H1 (cell line): ENCODE measurements at regions not wholly inside any gene's neighbourhood (a gene's known extent, or its start where the extent isn't known, plus 50 kb on each side); places are given as distances from the start of the nearest gene placed in this dataset.

Experiments
- CTCF ChIA-PET: fragments of 300-600 bp; sonication (Branson Sonifier 250); formaldehyde crosslinking; loops from one replicate; lab custom pipeline; 2021; ENCODE audit not compliant: partially characterized antibody; lab: Charles Lee
- POLR2A ChIA-PET: fragments of 300-600 bp; sonication (Branson Sonifier 250); formaldehyde crosslinking; loops from one replicate; lab custom pipeline; 2021; ENCODE audit warnings: inconsistent platforms; ENCODE audit not compliant: partially characterized antibody; lab: Charles Lee
- DNase-seq, 2 experiments: peaks; one replicate each; pipeline versions ENCODE4 v3.0.0 to v3.0.0-alpha.2; 2010 to 2022; ENCODE audit warnings: low spot score in 2 of 2, low read depth in 1 of 2, mixed read lengths in 1 of 2
- FAIRE-seq: peaks from 2 replicates; lab custom pipeline; 2011; peaks lifted over from hg19 to GRCh38; lab: Jason Lieb, UNC
- H2AFZ ChIP-seq: 2 replicates; pipeline ENCODE4 v1.8.1; 2012; ENCODE audit warnings: low read length, inconsistent platforms
- H2AK5ac ChIP-seq: 2 replicates; pipeline ENCODE4 v1.6.1; 2013; ENCODE audit warnings: low read depth, low read length
- H2BK120ac ChIP-seq: replicated peaks from 2 replicates; pipeline ENCODE3; 2013; ENCODE audit warnings: low read depth, low read length, inconsistent platforms
- H2BK12ac ChIP-seq: 2 replicates; pipeline ENCODE4 v1.6.1; 2013; ENCODE audit warnings: low read depth, low read length
- H2BK15ac ChIP-seq: 2 replicates; pipeline ENCODE4 v1.6.1; 2013; ENCODE audit warnings: low read length
- H2BK20ac ChIP-seq: 2 replicates; pipeline ENCODE4 v1.6.1; 2013; ENCODE audit warnings: low read length
- H2BK5ac ChIP-seq: 2 replicates; pipeline ENCODE4 v1.6.1; 2013; ENCODE audit warnings: low read depth, low read length
- H3K14ac ChIP-seq: 2 replicates; pipeline ENCODE4 v1.6.1; 2013; ENCODE audit warnings: inconsistent platforms; ENCODE audit not compliant: insufficient read length
- H3K18ac ChIP-seq: 2 replicates; pipeline ENCODE4 v1.6.1; 2013; ENCODE audit warnings: low read length; ENCODE audit errors: extremely low read depth
- H3K23ac ChIP-seq: 2 replicates; pipeline ENCODE4 v1.6.1; 2013; ENCODE audit warnings: inconsistent platforms; ENCODE audit not compliant: insufficient read length
- H3K23me2 ChIP-seq: 2 replicates; pipeline ENCODE4 v1.6.1; 2013; ENCODE audit warnings: low read depth, low read length
- H3K27ac ChIP-seq: 2 replicates; pipeline ENCODE4 v1.6.1; 2011; ENCODE audit warnings: low read depth, low read length, inconsistent platforms
- H3K27me3 ChIP-seq, 4 experiments: replicated peaks in 1 of 4; 1 replicate in 1 of 4; 2 replicates in 3 of 4; pipeline versions ENCODE4 v1.6.1 to v1.8.1; 2011 to 2013; ENCODE audit warnings: low read length in 3 of 4, mild to moderate bottlenecking in 3 of 4, inconsistent platforms in 2 of 4, mixed read lengths in 2 of 4, moderate library complexity in 1 of 4; ENCODE audit not compliant: control insufficient read depth in 3 of 4, insufficient read depth in 3 of 4; ENCODE audit errors: extremely low read depth in 1 of 4
- H3K36me3 ChIP-seq, 4 experiments: 2 replicates each; pipeline versions ENCODE4 v1.6.1 to v1.8.1; 2011 to 2013; ENCODE audit warnings: mild to moderate bottlenecking in 4 of 4, low read length in 3 of 4, moderate library complexity in 2 of 4, control low read depth in 1 of 4, inconsistent platforms in 1 of 4; ENCODE audit not compliant: insufficient read depth in 4 of 4, control insufficient read depth in 2 of 4
- H3K4ac ChIP-seq: replicated peaks from 2 replicates; pipeline ENCODE3; 2013; ENCODE audit warnings: low read length, low read depth, mixed read lengths, inconsistent platforms; ENCODE audit not compliant: insufficient read length
- H3K4me1 ChIP-seq, 4 experiments: replicated peaks in 1 of 4; 1 replicate in 1 of 4; 2 replicates in 3 of 4; pipeline versions ENCODE4 v1.6.1 to v1.8.1; 2011 to 2013; ENCODE audit warnings: low read length in 3 of 4, inconsistent platforms in 2 of 4, mixed read lengths in 1 of 4; ENCODE audit not compliant: insufficient read depth in 4 of 4, control insufficient read depth in 3 of 4
- H3K4me2 ChIP-seq, 2 experiments: 2 replicates each; pipeline versions ENCODE4 v1.6.1 to v1.8.1; 2011 to 2013; ENCODE audit warnings: low read depth in 2 of 2, low read length in 2 of 2, control low read depth in 1 of 2, inconsistent platforms in 1 of 2, mild to moderate bottlenecking in 1 of 2; ENCODE audit not compliant: insufficient read depth in 1 of 2
- H3K4me3 ChIP-seq, 4 experiments: fragments of 200-600, 300-600 bp in 1 of 4; sonication (generic), shearing (Covaris generic), sonication (Bioruptor Twin) in 1 of 4; 2 replicates each; pipeline versions ENCODE4 v1.5.1 to v1.8.1; 2011 to 2016; ENCODE audit warnings: low read length in 4 of 4, low read depth in 3 of 4, control low read depth in 2 of 4, inconsistent platforms in 2 of 4, mild to moderate bottlenecking in 2 of 4, mixed read lengths in 1 of 4, moderate library complexity in 1 of 4; ENCODE audit not compliant: insufficient read depth in 2 of 4; ENCODE audit errors: extremely low read depth in 1 of 4
- H3K56ac ChIP-seq: replicated peaks from 2 replicates; pipeline ENCODE3; 2013; ENCODE audit warnings: low read depth, mild to moderate bottlenecking, mixed read lengths, low read length, inconsistent platforms; ENCODE audit not compliant: insufficient read length
- H3K79me1 ChIP-seq: 2 replicates; pipeline ENCODE4 v1.6.1; 2013; ENCODE audit warnings: low read depth, low read length, control low read depth
- H3K79me2 ChIP-seq, 2 experiments: 2 replicates each; pipeline versions ENCODE4 v1.6.1 to v1.8.1; 2012 to 2013; ENCODE audit warnings: low read length in 2 of 2, mild to moderate bottlenecking in 2 of 2, inconsistent platforms in 1 of 2; ENCODE audit not compliant: insufficient read depth in 2 of 2, control insufficient read depth in 1 of 2
- H3K9ac ChIP-seq, 4 experiments: replicated peaks in 1 of 4; 1 replicate in 1 of 4; 2 replicates in 3 of 4; pipeline versions ENCODE4 v1.6.1 to v1.8.1; 2011 to 2013; ENCODE audit warnings: low read depth in 3 of 4, low read length in 3 of 4, control low read depth in 2 of 4, mild to moderate bottlenecking in 2 of 4, moderate library complexity in 2 of 4, inconsistent platforms in 1 of 4; ENCODE audit errors: extremely low read depth in 1 of 4
- H3K9me3 ChIP-seq, 2 experiments: 2 replicates each; pipeline versions ENCODE4 v1.6.1 to v1.8.1; 2012 to 2013; ENCODE audit warnings: mild to moderate bottlenecking in 2 of 2, moderate library complexity in 2 of 2, control low read depth in 1 of 2, inconsistent platforms in 1 of 2, low read depth in 1 of 2, low read length in 1 of 2, mixed read lengths in 1 of 2; ENCODE audit not compliant: insufficient read depth in 2 of 2
- H4K20me1 ChIP-seq, 2 experiments: replicated peaks in 1 of 2; 2 replicates each; pipeline versions ENCODE3 to v1.8.1; 2011 to 2013; ENCODE audit warnings: inconsistent platforms in 2 of 2, low read length in 2 of 2, mild to moderate bottlenecking in 1 of 2; ENCODE audit not compliant: insufficient read depth in 2 of 2, control insufficient read depth in 1 of 2
- H4K5ac ChIP-seq: 2 replicates; pipeline ENCODE4 v1.6.1; 2013; ENCODE audit warnings: low read length, low read depth, mixed read lengths, inconsistent platforms; ENCODE audit not compliant: insufficient read length
- H4K8ac ChIP-seq: 2 replicates; pipeline ENCODE4 v1.8.0; 2013; ENCODE audit warnings: mild to moderate bottlenecking, moderate library complexity, low read length, inconsistent platforms; ENCODE audit not compliant: insufficient read depth; ENCODE audit errors: extremely low read depth
- H4K91ac ChIP-seq: replicated peaks from 2 replicates; pipeline ENCODE3; 2013; ENCODE audit warnings: low read length, mixed read lengths, inconsistent platforms; ENCODE audit not compliant: insufficient read length
- CHD1 ChIP-seq: IDR thresholded peaks from 2 replicates; pipeline ENCODE4 v1.6.1; 2012; ENCODE audit warnings: low read depth, low read length, improper control_type of control experiment
- CREB1 ChIP-seq: IDR thresholded peaks from 2 replicates; pipeline ENCODE4 v1.6.1; 2012; ENCODE audit warnings: inconsistent platforms
- NANOG ChIP-seq: IDR thresholded peaks from 2 replicates; pipeline ENCODE4 v1.6.1; 2011; ENCODE audit warnings: low read length, low read depth, mild to moderate bottlenecking, inconsistent platforms; ENCODE audit not compliant: insufficient read depth, poor library complexity, severe bottlenecking
- SIRT6 ChIP-seq: IDR thresholded peaks from one replicate; pipeline ENCODE4 v1.7.1; 2012; ENCODE audit warnings: low read length, inconsistent platforms
- WGBS, 2 experiments: shearing (Covaris generic) in 1 of 2; methylation state at CpG; one replicate each; pipeline versions ENCODE4 v1.1.6 to v1.1.7; 2013 to 2015; ENCODE audit warnings: low lambda C conversion rate in 2 of 2, mixed read lengths in 2 of 2, inconsistent platforms in 1 of 2, low coverage in 1 of 2, missing lambda C conversion rate in 1 of 2; ENCODE audit not compliant: insufficient replicate concordance in 2 of 2, insufficient coverage in 1 of 2, insufficient read length in 1 of 2; ENCODE audit errors: extremely low coverage in 1 of 2, missing lambda C conversion rate in 1 of 2; 5-methylcytosine and 5-hydroxymethylcytosine counted together

DNA sequence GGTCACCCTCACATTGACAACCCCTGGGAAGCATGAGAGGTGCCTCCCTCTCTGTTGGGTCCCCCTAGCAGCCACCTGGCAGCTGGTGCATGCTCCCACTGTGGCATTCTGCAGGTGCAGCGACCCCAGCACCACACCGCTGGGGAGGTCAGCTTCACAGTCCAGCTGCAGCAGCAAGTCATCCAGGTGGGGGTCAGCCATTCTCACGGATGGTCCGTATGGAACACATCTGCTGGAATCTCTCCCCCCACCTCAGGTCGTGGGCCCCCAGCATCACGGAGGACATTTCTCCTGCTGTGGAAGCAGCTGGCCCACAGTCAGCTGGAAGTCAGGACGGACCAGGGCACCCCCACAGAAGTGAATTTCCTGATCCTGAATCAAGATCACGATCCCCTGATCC, 201.3 kb downstream of the COG6 start:
- ChIA-PET CTCF (interaction anchor here (0.6 to 1.4 kb wide), 2 partner anchors 86 to 134 kb away, joined by 4 read pairs; no protein-coding TSS in a partner anchor), POLR2A (no interaction called here)
- DNase-seq (no peak), FAIRE-seq (no peak)
- Histone ChIP-seq H4K5ac (no peak overlapping the region), H3K79me2 (no peaks in the 10 kb centered on the region), H3K14ac (no peak overlapping the region), H4K20me1 (no peaks in the 10 kb centered on the region), H2BK12ac (no peak overlapping the region), H3K23me2 (no peaks in the 10 kb centered on the region), H3K4me3 (no peak overlapping the region), H4K91ac (no peak overlapping the region), H2BK15ac (no peak overlapping the region), H2BK120ac (no peak overlapping the region), H2AK5ac (no peak overlapping the region), H2BK5ac (no peak overlapping the region), H3K4ac (no peak overlapping the region), H3K56ac (no peak overlapping the region), H3K36me3 (no peaks in the 10 kb centered on the region), H3K9me3 (peaks cover 0 to 2% of the 10 kb centered on the region in 2 experiments; a peak in 1 of 4 replicates), H3K9ac (no peak overlapping the region), H3K4me2 (no peak overlapping the region), H3K27ac (no peak overlapping the region; the same call in 1 of the 2 replicates), H3K18ac (no peak overlapping the region), H3K23ac (no peak overlapping the region), H3K27me3 (no peaks in the 10 kb centered on the region), H4K8ac (no peak overlapping the region), H2BK20ac (no peak overlapping the region), H3K79me1 (no peaks in the 10 kb centered on the region)
- 88% methylated on average over 8 of the region's 8 CpGs; no CpG with 5 or more reads in 1 of the 2 experiments for WGBS, 2 experiments
- no peak for TF ChIP-seq CHD1
- TF ChIP-seq NANOG, result no peak
- TF ChIP-seq SIRT6, result no peak
- TF ChIP-seq CREB1, result no peak
- TF ChIP-seq, all 59 proteins: peak for 0
- H2AFZ ChIP-seq, result no peak overlapping the region
- no peaks in the 10 kb centered on the region; a peak in 1 of 7 replicates for H3K4me1 ChIP-seq
